HCT116 (cell line): ENCODE measurements at regions not wholly inside any gene's neighbourhood (a gene's known extent, or its start where the extent isn't known, plus 50 kb on each side); places are given as distances from the start of the nearest gene placed in this dataset.

ENCODE experiments used
- ATAC-seq: fragments of 200-7000 bp; cut with Tn5 transposase; 2 replicates; pipeline ENCODE4 v1.9.1; 2020; ENCODE audit warnings: mild to moderate bottlenecking, moderate library complexity
- BruUV-seq: library from RNA; stranded (reverse); fragments of 400-500 nt; replicated peaks from 2 replicates; lab custom pipeline; 2021; lab: Mats Ljungman, UMichigan
- CTCF ChIA-PET: fragments of 300-600 bp; sonication (Branson Sonifier 250); formaldehyde crosslinking; loops from one replicate; lab custom pipeline; 2021; ENCODE audit warnings: antibody characterized with exemption; lab: Charles Lee
- POLR2A ChIA-PET: fragments of 300-600, 350-600 bp; sonication (Branson Sonifier 250); formaldehyde crosslinking; loops from one replicate; lab custom pipeline; 2021; ENCODE audit warnings: antibody characterized with exemption; lab: Charles Lee
- RAD21 ChIA-PET, 2 experiments: fragments of 300-600 bp; sonication (Branson Sonifier 250); formaldehyde crosslinking; loops; one replicate each; lab custom pipeline; 2023; ENCODE audit warnings: low total read pairs in 2 of 2; ENCODE audit not compliant: uncharacterized antibody in 2 of 2, unreplicated experiment in 2 of 2, low non-redundant PET in 1 of 2; lab: Charles Lee
- DNase-seq: peaks from one replicate; pipeline ENCODE4 v3.0.0-alpha.2; 2010; ENCODE audit warnings: low read depth, low spot score
- H2AFZ ChIP-seq: fragments of 200-600 bp; shearing (Covaris generic), sonication (generic); 2 replicates; pipeline ENCODE4 v1.6.1; 2017; ENCODE audit warnings: low read depth, mixed run types, mixed read lengths, antibody characterized with exemption, low read length; ENCODE audit not compliant: poor library complexity, severe bottlenecking
- H3K27ac ChIP-seq: 2 replicates; pipeline ENCODE4 v1.5.1; 2012; ENCODE audit warnings: low read depth, low read length
- H3K27me3 ChIP-seq: fragments of 200-600 bp; sonication (generic); 2 replicates; pipeline ENCODE4 v1.6.1; 2016; ENCODE audit warnings: mixed run types, low read length, mixed read lengths; ENCODE audit not compliant: insufficient read depth
- H3K36me3 ChIP-seq, 2 experiments: fragments of 200-500 bp in 1 of 2; fragments of 200-600 bp in 1 of 2; sonication (Bioruptor generic) in 1 of 2; sonication (generic) in 1 of 2; 2 replicates each; pipeline versions ENCODE4 v1.5.1 to v1.6.1; 2014 to 2016; ENCODE audit warnings: low read length in 2 of 2, inconsistent platforms in 1 of 2, mixed read lengths in 1 of 2, mixed run types in 1 of 2; ENCODE audit not compliant: insufficient read depth in 2 of 2, control insufficient read depth in 1 of 2
- H3K4me1 ChIP-seq, 2 experiments: fragments of 200-600 bp in 1 of 2; sonication (generic) in 1 of 2; 2 replicates each; pipeline versions ENCODE4 v1.5.1 to v1.6.1; 2012 to 2017; ENCODE audit warnings: low read length in 2 of 2, inconsistent platforms in 1 of 2, mild to moderate bottlenecking in 1 of 2, mixed read lengths in 1 of 2, mixed run types in 1 of 2, moderate library complexity in 1 of 2; ENCODE audit not compliant: insufficient read depth in 2 of 2, control insufficient read depth in 1 of 2
- H3K4me2 ChIP-seq: fragments of 200-600 bp; sonication (generic); 2 replicates; pipeline ENCODE4 v1.6.1; 2017; ENCODE audit warnings: mixed run types, low read length, mixed read lengths
- H3K4me3 ChIP-seq, 2 experiments: fragments of 200-600 bp in 1 of 2; sonication (generic) in 1 of 2; replicated peaks in 1 of 2; 2 replicates each; pipeline ENCODE4 v1.5.1; 2011 to 2016; ENCODE audit warnings: low read length in 2 of 2, control low read depth in 1 of 2, low read depth in 1 of 2, mild to moderate bottlenecking in 1 of 2, mixed read lengths in 1 of 2, mixed run types in 1 of 2
- H3K79me2 ChIP-seq: fragments of 200-600 bp; sonication (generic); 2 replicates; pipeline ENCODE4 v1.6.1; 2017; ENCODE audit warnings: mild to moderate bottlenecking, mixed run types, low read length, moderate library complexity, mixed read lengths; ENCODE audit not compliant: insufficient read depth
- H3K9ac ChIP-seq: fragments of 200-600 bp; sonication (generic); 2 replicates; pipeline ENCODE4 v1.6.1; 2016; ENCODE audit warnings: low read length, mixed read lengths
- H3K9me2 ChIP-seq: fragments of 200-600 bp; sonication (generic), shearing (Covaris generic); 2 replicates; pipeline ENCODE4 v1.6.1; 2017; ENCODE audit warnings: mixed run types, mild to moderate bottlenecking, moderate library complexity; ENCODE audit not compliant: insufficient read depth
- H3K9me3 ChIP-seq, 2 experiments: fragments of 200-500 bp in 1 of 2; fragments of 200-600 bp in 1 of 2; sonication (Bioruptor generic) in 1 of 2; sonication (generic) in 1 of 2; 2 replicates each; pipeline ENCODE4 v1.6.1; 2014 to 2017; ENCODE audit warnings: low read length in 2 of 2, mixed read lengths in 2 of 2, inconsistent platforms in 1 of 2, low read depth in 1 of 2, mild to moderate bottlenecking in 1 of 2, mixed run types in 1 of 2, moderate library complexity in 1 of 2; ENCODE audit not compliant: control insufficient read depth in 1 of 2, insufficient read depth in 1 of 2
- H4K20me1 ChIP-seq: fragments of 200-600 bp; sonication (generic), shearing (Covaris generic); 2 replicates; pipeline ENCODE4 v1.6.1; 2017; ENCODE audit warnings: mixed run types, mild to moderate bottlenecking, moderate library complexity; ENCODE audit not compliant: insufficient read depth
- ATF3 ChIP-seq: IDR thresholded peaks from 2 replicates; pipeline ENCODE4 v1.6.1; 2012
- CEBPB ChIP-seq: IDR thresholded peaks from 2 replicates; pipeline ENCODE4 v1.6.1; 2012; ENCODE audit warnings: low read depth
- CTCF ChIP-seq, 3 experiments: fragments of 200-600 bp in 1 of 3; sonication (generic) in 1 of 3; IDR thresholded peaks in 2 of 3; conservative IDR thresholded peaks in 1 of 3; 2 replicates each; pipeline ENCODE4 v1.5.1; 2012 to 2017; ENCODE audit warnings: low read depth in 2 of 3, low read length in 2 of 3, antibody characterized with exemption in 1 of 3, borderline replicate concordance in 1 of 3, control low read depth in 1 of 3, mild to moderate bottlenecking in 1 of 3, mixed read lengths in 1 of 3, mixed run types in 1 of 3, moderate library complexity in 1 of 3; ENCODE audit not compliant: insufficient read depth in 1 of 3
- EGR1 ChIP-seq: IDR thresholded peaks from 2 replicates; pipeline ENCODE4 v1.6.1; 2012; ENCODE audit warnings: low read depth
- ELF1 ChIP-seq: IDR thresholded peaks from 2 replicates; pipeline ENCODE4 v1.6.1; 2012; ENCODE audit warnings: low read depth, borderline replicate concordance
- EZH2 ChIP-seq: fragments of 200-600 bp; sonication (generic); IDR thresholded peaks from 2 replicates; pipeline ENCODE4 v1.6.1; 2017; ENCODE audit warnings: antibody characterized with exemption, mixed run types
- EZH2phosphoT487 ChIP-seq: fragments of 200-600 bp; IDR thresholded peaks from 2 replicates; pipeline ENCODE4 v1.6.1; 2018; ENCODE audit warnings: antibody characterized with exemption, borderline replicate concordance
- JUND ChIP-seq: IDR thresholded peaks from 2 replicates; pipeline ENCODE4 v1.6.1; 2012
- MAX ChIP-seq: IDR thresholded peaks from 2 replicates; pipeline ENCODE4 v1.6.1; 2012
- POLR2A ChIP-seq: IDR thresholded peaks from 2 replicates; pipeline ENCODE4 v1.7.0; 2011; ENCODE audit warnings: borderline replicate concordance; ENCODE audit not compliant: insufficient read depth, insufficient read length; ENCODE audit errors: extremely low read depth
- POLR2AphosphoS5 ChIP-seq: IDR thresholded peaks from 2 replicates; pipeline ENCODE4 v1.6.1; 2011; ENCODE audit warnings: mild to moderate bottlenecking, low read depth, low read length, moderate library complexity
- RAD21 ChIP-seq: IDR thresholded peaks from 2 replicates; pipeline ENCODE4 v1.6.1; 2012; ENCODE audit warnings: low read depth, mild to moderate bottlenecking
- REST ChIP-seq: IDR thresholded peaks from 2 replicates; pipeline ENCODE4 v1.6.1; 2012; ENCODE audit warnings: low read depth
- SIN3A ChIP-seq: IDR thresholded peaks from 2 replicates; pipeline ENCODE4 v1.6.1; 2012; ENCODE audit warnings: low read depth
- SRF ChIP-seq: IDR thresholded peaks from 2 replicates; pipeline ENCODE4 v1.6.1; 2012; ENCODE audit warnings: low read depth
- TCF7L2 ChIP-seq: IDR thresholded peaks from 2 replicates; pipeline ENCODE4 v1.7.0; 2011; ENCODE audit warnings: borderline replicate concordance, inconsistent platforms; ENCODE audit not compliant: insufficient read depth, insufficient read length; ENCODE audit errors: extremely low read depth
- YY1 ChIP-seq: IDR thresholded peaks from 2 replicates; pipeline ENCODE4 v1.6.1; 2011; ENCODE audit warnings: low read length, low read depth, moderate library complexity, mild to moderate bottlenecking; ENCODE audit not compliant: insufficient replicate concordance; ENCODE audit errors: extremely low read depth
- ZFX ChIP-seq: fragments of 450-650 bp; IDR thresholded peaks from 2 replicates; pipeline ENCODE4 v1.6.1; 2017
- intact Hi-C: fragments of 100-400 bp; cut with micrococcal nuclease; formaldehyde crosslinking; loops from 2 replicates; pipeline ENCODE4 v1.10.0; 2022

- TF ChIP-seq EZH2: no peak
- no peak for TF ChIP-seq JUND
- TF ChIP-seq SIN3A: no peak
- no peak for TF ChIP-seq TCF7L2
- no peak for TF ChIP-seq ELF1
- TF ChIP-seq EGR1: no peak
- TF ChIP-seq SRF: no peak
- TF ChIP-seq ZFX: no peak
- no peak for TF ChIP-seq YY1
- TF ChIP-seq POLR2AphosphoS5: no peak
- no peak for TF ChIP-seq ATF3
- no peak for TF ChIP-seq CEBPB
- no peak for TF ChIP-seq CTCF (IDR thresholded peaks at IDR 0.05 in 2 of 3, conservative IDR thresholded peaks at IDR 0.05 in 1 of 3; ENCODE audit: borderline replicate concordance in 1 of 3, insufficient read depth in 1 of 3, low read depth in 2 of 3, low read length in 2 of 3)
- no peak for TF ChIP-seq POLR2A
- TF ChIP-seq MAX: no peak
- TF ChIP-seq RAD21: no peak
- no peak for TF ChIP-seq EZH2phosphoT487
- TF ChIP-seq REST: no peak
- no peaks in the 10 kb centered on the region for H3K36me3 ChIP-seq
- no peak overlapping the region for H3K4me2 ChIP-seq
- H3K4me3 ChIP-seq: no peak overlapping the region
- H3K79me2 ChIP-seq: no peaks in the 10 kb centered on the region
- ChIA-PET POLR2A (no interaction called here), CTCF (no interaction called here), RAD21 (no interaction called here)
- no peaks in the 10 kb centered on the region for H3K9me2 ChIP-seq
- H3K9me3 ChIP-seq: peaks cover 5 to 27% of the 10 kb centered on the region in 2 experiments; a peak in 2 of 4 replicates
- no peak overlapping the region for H2AFZ ChIP-seq
- DNase-seq: no peak
- no peaks in the 10 kb centered on the region for H3K27me3 ChIP-seq
- no peaks in the 10 kb centered on the region for H3K4me1 ChIP-seq
- H3K27ac ChIP-seq: no peak overlapping the region
- ATAC-seq: no peak
- no peaks in the 10 kb centered on the region for H4K20me1 ChIP-seq
- H3K9ac ChIP-seq: no peak overlapping the region
- intact Hi-C loops: no loop called here
- no TSS peak for BruUV-seq
Observed at GRCh38 chr5:31008231-31008630, 185.3 kb upstream of the CDH6 start.
